ENCODE measurements at regions not wholly inside any gene's neighbourhood (a gene's known extent, or its start where the extent isn't known, plus 50 kb on each side); places are given as distances from the start of the nearest gene placed in this dataset.
"Not testable (repeated sequence)": the region's sequence is repeated elsewhere in the genome, so short reads cannot be mapped to it uniquely, and the experiment has no call there.

- DNase-seq, result no peak
Measured at GRCh38 chr7:10346032-10346431, 627.6 kb upstream of the PHF14 start.

DNA sequence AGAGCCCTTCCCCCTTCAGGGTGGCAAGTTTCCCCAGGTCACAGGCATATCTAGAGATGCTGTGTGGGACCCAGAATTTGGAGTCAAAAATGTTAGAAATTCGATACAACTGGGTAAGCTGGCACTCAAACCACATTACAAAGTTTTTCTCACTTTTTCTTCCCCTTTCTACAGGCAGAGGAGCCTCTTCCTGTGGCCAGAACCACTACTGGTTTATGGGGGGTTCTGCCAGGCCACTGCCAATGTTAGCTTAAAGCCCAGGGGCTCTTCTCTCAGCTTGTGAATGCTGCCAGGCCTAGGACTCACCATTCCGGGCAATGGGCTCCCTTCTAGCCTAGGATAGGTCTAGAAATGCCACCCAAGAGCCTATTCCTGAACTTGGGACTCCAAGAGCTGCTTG, 617.9 kb upstream of the PHF14 start:
- no peak for DNase-seq

GRCh38 chr7:10360050-10360449, 613.6 kb upstream of the PHF14 start:
- DNase-seq, result no peak

DNA sequence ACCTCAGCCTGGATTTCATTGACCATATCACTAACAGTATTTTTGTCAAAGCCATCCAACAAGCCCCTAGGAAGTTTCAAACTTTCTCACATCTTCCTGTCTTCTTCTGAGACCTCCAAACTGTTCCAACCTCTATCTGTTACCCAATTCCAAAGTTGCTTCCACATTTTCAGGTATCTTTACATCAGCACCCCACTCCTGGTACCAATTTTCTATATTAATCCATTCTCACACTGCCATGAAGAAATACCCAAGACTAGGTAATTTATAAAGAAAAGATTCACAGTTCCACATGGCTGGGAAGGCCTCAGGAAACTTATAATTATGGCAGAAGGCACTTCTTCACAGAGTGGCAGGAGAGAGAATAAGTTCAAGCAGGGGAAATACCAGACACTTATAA, 571.9 kb upstream of the PHF14 start:
- DNase-seq, result no peak

DNA sequence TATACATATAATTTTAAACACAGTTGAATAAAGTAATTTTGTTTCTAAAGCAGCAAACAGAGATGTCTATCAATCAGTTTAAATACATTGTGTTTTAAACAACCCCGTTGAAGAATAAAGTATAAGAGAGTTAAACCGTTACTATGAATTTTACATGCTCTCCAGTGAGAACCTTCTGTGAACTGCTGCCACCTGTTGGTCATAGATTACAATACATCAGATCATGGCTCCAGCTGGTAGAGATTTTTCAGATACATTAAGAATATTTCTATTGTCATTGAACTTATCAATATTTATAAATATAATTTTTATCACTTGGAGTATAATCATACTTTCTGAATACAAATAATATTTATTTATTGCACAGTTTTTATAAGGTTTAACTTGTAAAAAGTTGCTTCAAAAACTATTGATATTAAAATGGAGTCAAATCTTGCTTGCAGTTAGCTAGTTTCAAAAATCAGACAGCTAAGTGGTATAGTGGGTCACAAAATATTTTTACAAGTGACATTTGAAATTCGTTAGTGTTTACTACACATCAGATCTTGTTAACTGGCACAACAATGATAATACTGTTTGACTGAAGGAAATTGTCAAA, 561.2 kb upstream of the PHF14 start:
- DNase-seq, result peak; percentile 53

DNA sequence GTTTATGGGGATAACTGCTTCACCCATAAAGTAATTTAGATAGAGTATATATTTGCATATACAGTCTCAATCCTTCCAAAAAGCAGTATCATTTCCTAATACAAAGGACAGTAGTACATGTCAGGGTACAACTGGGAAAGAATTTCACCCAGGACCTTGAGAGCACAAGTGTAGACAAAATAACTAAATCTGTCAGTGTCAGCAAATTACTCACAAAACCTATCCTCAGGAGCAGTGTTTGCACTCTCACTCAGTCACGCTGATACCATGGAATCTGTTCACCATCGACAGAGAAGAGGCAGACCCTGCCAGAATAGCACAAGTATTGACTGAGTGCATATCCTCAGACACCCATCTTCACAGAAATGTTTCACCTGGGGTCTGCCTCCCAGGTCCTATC, 554.7 kb upstream of the PHF14 start:
- DNase-seq, result no peak

- DNase-seq, result no peak
Measured at GRCh38 chr7:10429031-10429430, 544.6 kb upstream of the PHF14 start.

- no peak for DNase-seq
Measured at GRCh38 chr7:10429511-10429910, 544.2 kb upstream of the PHF14 start.

DNA sequence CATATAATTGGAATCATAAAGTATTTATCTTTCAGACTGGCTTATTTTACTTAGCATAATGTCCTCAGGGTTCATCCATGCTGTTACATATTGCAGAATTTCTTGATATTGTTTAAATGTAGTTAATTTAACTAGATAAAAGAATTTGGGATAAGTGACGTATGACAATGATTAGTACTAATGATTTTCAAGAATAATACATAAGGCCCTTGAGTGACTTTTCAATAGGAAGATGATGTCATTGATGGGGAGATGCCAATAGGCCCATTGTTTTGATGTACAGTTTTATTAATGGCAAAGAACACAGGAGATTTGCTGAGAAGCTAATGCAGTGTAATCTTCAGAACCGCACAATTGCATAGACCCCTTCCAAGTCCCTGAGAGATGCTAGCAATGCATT, 537.4 kb upstream of the PHF14 start:
- DNase-seq, result no peak

DNA sequence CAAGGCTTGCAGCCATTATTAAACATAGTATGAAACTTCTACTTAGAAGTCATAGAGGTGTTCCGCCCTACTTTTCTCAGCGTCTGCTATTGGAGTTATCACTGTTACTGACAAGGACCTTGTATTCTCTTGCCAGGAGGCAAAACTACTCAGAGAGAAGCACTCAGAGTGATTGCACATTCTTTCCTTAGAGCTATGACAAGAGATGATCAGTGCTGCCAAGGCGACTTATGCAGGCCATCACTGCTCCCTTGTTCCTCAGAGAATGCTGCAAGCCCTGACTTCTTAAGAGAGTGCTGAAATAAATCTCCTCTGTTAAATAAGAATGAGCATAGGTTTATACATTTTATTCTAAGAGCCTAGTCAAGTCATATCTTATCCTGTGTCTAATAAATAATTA, 534.6 kb upstream of the PHF14 start:
- DNase-seq, result no peak

GRCh38 chr7:10455936-10456335, 517.7 kb upstream of the PHF14 start:
- no peak for DNase-seq

DNA sequence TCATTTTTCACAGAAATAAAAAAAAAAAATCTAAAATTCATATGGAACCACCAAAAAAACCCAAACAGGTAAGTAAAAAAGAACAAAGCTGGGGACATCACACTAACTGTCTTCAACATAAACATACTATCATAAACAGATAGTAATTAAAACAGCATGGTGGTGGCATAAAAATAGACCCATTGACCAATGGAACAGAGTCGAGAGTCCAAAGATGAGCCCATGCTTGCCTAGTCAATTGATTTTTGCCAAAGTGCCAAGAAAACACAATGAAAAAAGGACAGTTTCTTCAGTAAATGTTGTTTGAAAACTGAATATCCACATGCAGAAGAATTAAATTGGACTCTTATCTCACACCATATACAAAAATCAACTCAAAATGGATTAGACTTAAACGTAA, 513.2 kb upstream of the PHF14 start:
- DNase-seq, result no peak

DNA sequence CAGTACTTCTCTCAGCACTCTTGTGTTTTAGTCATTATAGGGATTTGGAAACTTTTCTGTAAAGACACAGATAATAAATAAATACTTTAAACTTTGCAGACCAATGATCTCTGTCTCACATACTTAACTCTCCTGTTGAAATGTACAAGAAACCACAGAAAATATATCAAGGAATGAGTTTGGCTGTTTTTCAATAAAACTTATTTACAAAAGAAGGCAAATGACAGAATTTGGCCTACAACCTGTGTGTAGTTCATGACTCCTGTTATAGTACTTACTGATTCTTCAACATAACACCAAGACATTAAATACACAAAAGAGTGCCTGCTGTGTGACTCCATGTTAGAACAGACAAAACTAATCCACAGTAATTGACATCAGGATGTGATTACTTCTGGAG, 510.0 kb upstream of the PHF14 start:
- DNase-seq, result no peak

- DNase-seq, result not testable (repeated sequence)
Measured at GRCh38 chr7:10465536-10465935, 508.1 kb upstream of the PHF14 start.

DNA sequence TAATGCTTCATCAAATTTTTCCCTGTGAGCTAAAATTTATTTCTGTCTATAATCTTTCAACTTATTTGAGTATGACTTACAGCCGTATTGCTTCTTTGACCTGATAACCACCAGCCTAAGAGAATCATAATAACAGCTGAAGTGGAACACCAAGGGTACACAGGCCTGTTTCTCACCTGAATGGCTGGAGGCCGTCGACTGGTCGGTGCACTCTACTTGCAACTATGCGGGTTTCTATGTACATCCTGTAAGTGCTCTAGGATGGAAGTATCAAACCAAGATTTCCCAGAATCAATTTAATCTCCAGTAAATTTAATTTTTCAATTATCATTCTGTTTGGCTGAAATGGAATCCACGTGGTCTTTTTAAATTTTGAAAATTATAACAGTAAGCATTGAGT, 504.8 kb upstream of the PHF14 start:
- DNase-seq, result no peak

DNA sequence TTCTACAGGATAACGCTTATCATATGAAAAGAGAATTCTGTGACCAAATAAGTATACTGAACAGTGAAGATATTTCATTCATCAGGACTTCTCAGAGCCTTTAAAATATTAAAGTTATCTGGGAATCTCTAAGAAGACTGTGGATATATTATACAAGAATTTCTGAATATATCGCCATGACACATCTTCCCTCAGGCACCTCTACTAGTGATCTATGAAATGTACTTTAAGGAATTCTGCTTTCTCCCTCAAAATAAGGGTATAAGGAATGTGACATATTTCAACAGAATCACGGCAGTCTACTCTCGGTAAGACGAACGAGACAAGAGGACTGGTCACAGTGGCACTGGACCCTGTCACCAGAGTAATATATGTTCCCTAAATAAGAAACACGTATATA, 504.2 kb upstream of the PHF14 start:
- no peak for DNase-seq

- DNase-seq, result no peak
Measured at GRCh38 chr7:10471280-10472058, 502.2 kb upstream of the PHF14 start.

DNA sequence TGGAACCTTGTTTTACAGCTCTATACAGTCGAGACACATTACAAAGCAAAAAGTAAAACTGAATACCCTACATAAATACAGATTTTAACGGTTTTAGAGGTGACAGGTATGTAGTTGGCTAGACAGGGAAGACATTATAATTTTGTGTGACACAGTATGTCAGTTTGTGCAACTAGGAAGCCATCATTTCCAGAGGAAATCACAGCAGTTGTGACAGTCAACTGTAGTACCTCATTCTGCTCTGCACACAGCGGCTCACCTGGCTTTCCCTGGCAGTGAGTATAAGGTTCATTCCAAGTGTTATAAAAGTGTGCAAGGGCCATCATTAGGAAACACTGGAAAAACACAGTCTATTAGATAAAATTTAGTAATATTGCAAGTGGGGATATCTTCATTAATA, 501.6 kb upstream of the PHF14 start:
- DNase-seq, result no peak

- no peak for DNase-seq
Measured at GRCh38 chr7:10473569-10473968, 500.1 kb upstream of the PHF14 start.

- no peak for DNase-seq
Measured at GRCh38 chr7:10474048-10474447, 499.6 kb upstream of the PHF14 start.

DNA sequence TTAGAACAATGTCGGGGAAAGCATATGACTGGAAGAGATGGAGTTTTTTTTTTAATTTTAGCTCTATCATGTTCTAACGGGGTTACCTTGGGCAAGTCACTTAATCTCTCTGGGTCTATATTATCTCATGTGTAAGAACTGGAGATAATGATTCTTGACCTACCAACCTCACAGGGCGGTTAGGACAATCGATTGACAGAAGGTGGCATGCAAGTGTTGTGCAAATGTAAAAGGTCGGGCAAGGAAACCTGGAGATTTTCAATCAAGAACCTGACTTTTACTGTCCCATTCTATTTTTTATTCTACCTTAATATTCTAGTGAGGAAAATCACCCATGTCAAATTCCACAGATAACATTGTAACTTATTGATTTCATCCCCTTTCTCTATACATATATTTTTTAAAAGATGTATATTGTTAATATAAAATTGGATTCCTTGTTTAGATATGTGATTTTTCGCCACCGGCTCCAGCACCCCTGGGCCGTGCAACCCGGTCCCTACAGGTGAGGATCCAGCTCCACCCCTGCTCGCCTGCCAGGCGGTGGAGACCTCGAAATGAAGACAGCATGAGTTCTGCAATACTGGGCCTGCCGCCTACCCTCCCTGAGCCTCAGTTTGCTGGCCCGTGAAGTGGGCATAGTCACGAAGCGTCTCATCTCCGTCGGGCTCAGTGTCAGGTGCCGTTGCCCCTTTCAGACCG, 497.6 kb upstream of the PHF14 start:
- no peak for DNase-seq

- no peak for DNase-seq
Measured at GRCh38 chr7:10476642-10477041, 497.0 kb upstream of the PHF14 start.

DNA sequence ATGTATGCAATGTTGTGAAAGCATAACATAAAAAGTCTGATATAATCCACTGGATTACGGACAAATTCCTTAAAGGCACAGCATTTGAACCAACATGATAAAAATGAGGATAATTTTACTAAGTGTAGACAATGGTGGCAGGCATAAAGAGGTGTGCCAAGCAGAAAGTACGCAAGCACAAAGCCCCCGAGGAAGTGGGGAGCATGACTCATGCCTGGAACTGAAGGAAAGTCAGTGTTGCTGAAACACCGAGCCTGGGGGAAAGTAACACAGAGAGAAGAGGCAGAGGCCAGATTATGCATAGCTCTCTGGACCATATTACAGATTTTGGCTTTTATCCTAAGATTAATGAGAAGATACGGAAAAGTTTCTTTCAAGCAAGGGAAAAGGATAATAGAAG, 490.0 kb upstream of the PHF14 start:
- DNase-seq, result no peak

DNA sequence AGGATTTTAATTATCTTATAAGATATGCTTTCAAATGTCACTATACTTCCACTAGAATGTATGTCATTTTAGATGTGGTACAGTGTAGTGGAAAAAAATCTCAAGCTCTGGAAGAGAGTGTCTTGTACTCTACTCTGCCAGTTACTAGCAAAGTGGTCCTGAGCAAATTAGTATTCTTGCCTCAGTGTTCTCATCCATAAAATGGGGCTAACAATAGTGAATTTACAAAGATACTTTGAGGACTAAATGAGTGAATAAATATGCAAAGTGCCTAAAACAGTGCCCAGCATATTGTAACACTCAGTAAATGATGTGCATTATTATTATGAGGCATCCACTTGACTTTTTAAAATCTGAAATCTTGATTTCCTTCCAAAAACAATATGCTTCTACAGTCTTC, 488.9 kb upstream of the PHF14 start:
- DNase-seq, result no peak
